GM20000 (cell line): ENCODE measurements at regions not wholly inside any gene's neighbourhood (a gene's known extent, or its start where the extent isn't known, plus 50 kb on each side); places are given as distances from the start of the nearest gene placed in this dataset.

Experiments used
- DNase-seq: peaks from one replicate; pipeline ENCODE4 v3.0.0; 2012; ENCODE audit warnings: low spot score
- CTCF ChIP-seq: IDR thresholded peaks from 2 replicates; pipeline ENCODE4 v1.5.1; 2012; ENCODE audit warnings: mild to moderate bottlenecking, control low read depth; ENCODE audit errors: extremely low read depth, missing control alignments

- no peak for TF ChIP-seq CTCF
- DNase-seq, result no peak
Observed at GRCh38 chr1:21357161-21357560, 66.9 kb upstream of the ECE1 start.

DNA sequence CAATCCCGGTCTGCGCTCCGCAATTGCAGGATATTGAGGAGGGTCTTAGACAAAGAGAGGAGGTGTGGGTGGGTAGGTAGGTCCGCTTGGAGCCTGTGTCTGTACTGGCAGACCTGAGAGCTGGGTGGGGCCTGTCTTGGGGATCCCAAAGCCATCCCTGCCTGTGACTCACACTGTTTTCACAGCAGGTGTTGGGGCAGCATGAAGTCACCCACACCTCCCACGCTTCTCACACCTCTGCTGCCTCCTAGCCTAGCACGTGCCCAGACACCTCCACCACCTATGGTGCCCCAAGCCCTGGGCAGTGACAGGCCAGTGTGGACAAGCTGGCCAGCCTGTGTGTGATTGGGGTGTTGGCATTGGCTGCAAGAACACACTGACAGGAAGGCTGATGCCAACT, 65.7 kb upstream of the ECE1 start:
- no peak for DNase-seq

GRCh38 chr1:21352586-21352985, 62.3 kb upstream of the ECE1 start:
- no peak for TF ChIP-seq CTCF
- DNase-seq, result no peak

More for the DNA sequence above, 65.7 kb upstream of the ECE1 start:
- no peak for TF ChIP-seq CTCF

DNA sequence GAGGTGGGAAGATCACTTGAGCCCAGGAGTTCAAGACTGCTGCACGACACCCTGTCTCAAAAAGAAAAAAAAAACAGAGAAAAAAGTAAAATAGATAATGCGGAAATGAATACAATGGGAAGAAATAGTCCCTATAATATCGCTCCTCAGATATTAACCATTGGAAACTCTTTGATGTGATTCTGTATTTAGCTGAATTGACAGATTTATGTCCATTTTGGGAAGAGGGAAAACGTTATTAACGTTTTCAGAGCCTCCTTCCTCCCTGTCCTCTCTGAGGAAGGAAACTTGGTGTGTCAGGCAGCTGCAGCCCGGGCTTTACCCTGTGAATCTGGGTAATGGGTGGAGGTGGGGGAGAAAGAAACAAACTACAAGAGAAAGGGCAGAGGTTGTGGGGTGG, 61.6 kb upstream of the ECE1 start:
- no peak for DNase-seq
- no peak for TF ChIP-seq CTCF

- DNase-seq, result no peak
- TF ChIP-seq CTCF, result no peak
Observed at GRCh38 chr1:21350202-21350885, 60.1 kb upstream of the ECE1 start.

DNA sequence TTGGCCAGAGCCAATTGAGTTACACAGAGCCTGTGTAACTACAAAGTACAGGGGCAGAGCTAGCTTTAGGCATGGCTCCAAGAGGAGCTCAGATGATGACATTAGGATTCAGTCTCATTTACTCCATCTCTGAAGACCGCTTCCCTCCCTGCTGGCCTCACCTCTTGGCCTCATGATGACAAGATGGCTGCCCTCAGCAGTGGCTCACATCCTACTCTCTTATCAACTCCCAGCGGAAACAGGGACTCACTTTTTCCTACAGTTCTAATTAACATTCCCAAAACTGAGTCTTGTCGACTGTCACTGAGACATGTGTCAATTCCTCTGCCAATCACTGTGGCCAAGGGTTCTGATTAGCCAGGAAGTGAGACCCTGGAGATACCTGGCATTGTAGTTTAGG, 59.4 kb upstream of the ECE1 start:
- no peak for TF ChIP-seq CTCF
- DNase-seq, result no peak

- DNase-seq, result no peak
- no peak for TF ChIP-seq CTCF
Observed at GRCh38 chr1:21347072-21347581, 56.9 kb upstream of the ECE1 start.
